ENCODE measurements at regions not wholly inside any gene's neighbourhood (a gene's known extent, or its start where the extent isn't known, plus 50 kb on each side); places are given as distances from the start of the nearest gene placed in this dataset.

DNA sequence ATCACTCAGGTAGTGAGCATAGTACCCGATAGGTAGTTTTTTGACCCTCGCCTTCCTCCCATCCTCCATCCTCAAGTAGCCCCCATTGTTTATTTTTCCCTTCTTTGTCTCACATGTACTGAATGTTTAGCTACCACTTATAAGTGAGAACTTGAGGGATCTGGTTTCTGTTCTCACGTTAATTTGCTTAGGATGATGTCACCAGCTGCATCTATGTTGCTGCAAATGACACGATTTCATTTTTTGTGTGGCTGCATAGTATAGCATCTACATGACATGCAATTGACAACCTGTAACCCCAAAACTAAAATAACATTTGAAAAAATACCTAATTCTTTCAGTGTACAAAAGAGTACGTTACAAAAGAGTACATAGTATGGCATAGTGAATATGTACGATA, 254.0 kb upstream of the NOVA1 start:
- H3K27ac ChIP-seq (ENCODE audit: low read depth), result no peak overlapping the region
- H3K4me3 ChIP-seq (ENCODE audit: low read depth, low read length), result no peak overlapping the region
- no peak for DNase-seq (ENCODE audit: extremely low spot score)
- 91% methylated on average over 6 of the region's 6 CpGs for WGBS
- H3K4me1 ChIP-seq (ENCODE audit: insufficient read depth), result no peaks in the 10 kb centered on the region
- H3K36me3 ChIP-seq (ENCODE audit: insufficient read depth), result no peaks in the 10 kb centered on the region

DNA sequence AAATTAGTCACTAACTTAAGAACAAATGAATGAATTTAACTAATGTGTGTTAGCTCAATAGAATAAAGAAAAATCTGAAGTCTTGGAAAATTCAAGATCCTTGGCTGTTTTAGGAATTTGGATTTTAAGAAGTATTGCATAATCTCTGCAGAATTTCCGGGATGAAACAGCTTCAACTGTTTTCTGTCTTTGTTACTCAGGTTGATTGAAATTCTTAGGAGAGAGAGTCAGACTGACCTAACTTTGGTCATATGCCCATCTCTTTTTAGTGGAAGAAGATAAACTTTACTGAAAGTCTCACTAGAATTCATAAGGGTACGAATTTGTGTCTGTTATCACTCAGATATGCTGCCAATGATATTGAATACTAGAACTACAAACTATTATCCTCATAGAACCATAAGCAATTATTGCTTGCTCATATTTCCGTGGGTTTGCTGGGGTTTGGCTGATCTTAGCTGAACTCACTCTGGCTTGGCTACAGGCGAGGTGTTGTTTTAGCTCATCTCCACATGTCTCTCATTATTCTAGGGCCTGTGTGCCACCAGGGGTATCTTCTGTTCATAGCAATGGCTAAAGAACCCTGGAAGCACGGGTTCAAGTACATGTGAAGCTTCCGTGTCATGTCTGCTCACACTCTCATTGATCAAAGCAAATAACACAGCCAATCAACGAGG, 257.4 kb upstream of the NOVA1 start:
- no peak for DNase-seq (ENCODE audit: extremely low spot score)
- 71% methylated on average over 7 of the region's 7 CpGs for WGBS
- Histone ChIP-seq H3K4me1 (ENCODE audit: insufficient read depth) (no peaks in the 10 kb centered on the region), H3K4me3 (ENCODE audit: low read depth, low read length) (no peak overlapping the region), H3K36me3 (ENCODE audit: insufficient read depth) (no peaks in the 10 kb centered on the region), H3K27ac (ENCODE audit: low read depth) (no peak overlapping the region)

- no peak for DNase-seq (ENCODE audit: extremely low spot score)
- H3K27ac ChIP-seq (ENCODE audit: low read depth), result no peak overlapping the region
- no peak overlapping the region for H3K4me3 ChIP-seq (ENCODE audit: low read depth, low read length)
- no peaks in the 10 kb centered on the region for H3K4me1 ChIP-seq (ENCODE audit: insufficient read depth)
- WGBS, result 57% methylated on average over 4 of the region's 4 CpGs
- no peaks in the 10 kb centered on the region for H3K36me3 ChIP-seq (ENCODE audit: insufficient read depth)
Observed at GRCh38 chr14:26856876-26857518, 259.2 kb upstream of the NOVA1 start.

GRCh38 chr14:26859483-26859882, 261.6 kb upstream of the NOVA1 start:
- Histone ChIP-seq H3K36me3 (ENCODE audit: insufficient read depth) (no peaks in the 10 kb centered on the region), H3K4me3 (ENCODE audit: low read depth, low read length) (no peak overlapping the region), H3K27ac (ENCODE audit: low read depth) (no peak overlapping the region), H3K4me1 (ENCODE audit: insufficient read depth) (no peaks in the 10 kb centered on the region)
- WGBS, result 87% methylated on average over 2 of the region's 2 CpGs
- no peak for DNase-seq (ENCODE audit: extremely low spot score)

DNA sequence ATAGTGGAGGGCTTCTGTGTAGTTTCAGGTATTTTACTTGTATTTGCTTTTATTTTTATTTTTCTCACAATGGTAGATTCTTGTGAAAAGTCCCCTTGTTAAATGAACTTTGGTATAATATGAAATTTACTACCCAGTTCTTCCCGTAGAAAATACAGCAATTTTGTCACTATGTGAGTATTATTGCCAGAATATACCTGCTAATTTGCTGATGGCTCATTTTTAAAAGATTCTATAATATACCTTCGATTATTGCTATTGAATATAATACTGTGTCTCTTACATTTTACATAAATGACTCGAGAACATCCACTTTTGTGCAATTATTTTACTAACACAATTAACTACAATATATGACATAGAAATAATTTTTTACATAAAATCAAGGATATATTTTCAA, 262.3 kb upstream of the NOVA1 start:
- WGBS, result 87% methylated on average over 3 of the region's 3 CpGs
- no peak overlapping the region for H3K4me3 ChIP-seq (ENCODE audit: low read depth, low read length)
- no peaks in the 10 kb centered on the region for H3K4me1 ChIP-seq (ENCODE audit: insufficient read depth)

GRCh38 chr14:26863736-26864135, 265.9 kb upstream of the NOVA1 start:
- WGBS, result 86% methylated on average over 5 of the region's 5 CpGs
- H3K27ac ChIP-seq (ENCODE audit: low read depth), result no peak overlapping the region
- H3K4me3 ChIP-seq (ENCODE audit: low read depth, low read length), result no peak overlapping the region
- H3K4me1 ChIP-seq (ENCODE audit: insufficient read depth), result no peaks in the 10 kb centered on the region
- H3K36me3 ChIP-seq (ENCODE audit: insufficient read depth), result no peaks in the 10 kb centered on the region
- no peak for DNase-seq (ENCODE audit: extremely low spot score)

More for the DNA sequence above, 262.3 kb upstream of the NOVA1 start:
- no peak overlapping the region for H3K27ac ChIP-seq (ENCODE audit: low read depth)
- no peak for DNase-seq (ENCODE audit: extremely low spot score)
- no peaks in the 10 kb centered on the region for H3K36me3 ChIP-seq (ENCODE audit: insufficient read depth)

- WGBS, result 30% methylated on average over 1 of the region's 1 CpG
- no peak for DNase-seq (ENCODE audit: extremely low spot score)
- H3K4me3 ChIP-seq (ENCODE audit: low read depth, low read length), result no peak overlapping the region
Observed at GRCh38 chr14:26866721-26867120, 268.9 kb upstream of the NOVA1 start.

DNA sequence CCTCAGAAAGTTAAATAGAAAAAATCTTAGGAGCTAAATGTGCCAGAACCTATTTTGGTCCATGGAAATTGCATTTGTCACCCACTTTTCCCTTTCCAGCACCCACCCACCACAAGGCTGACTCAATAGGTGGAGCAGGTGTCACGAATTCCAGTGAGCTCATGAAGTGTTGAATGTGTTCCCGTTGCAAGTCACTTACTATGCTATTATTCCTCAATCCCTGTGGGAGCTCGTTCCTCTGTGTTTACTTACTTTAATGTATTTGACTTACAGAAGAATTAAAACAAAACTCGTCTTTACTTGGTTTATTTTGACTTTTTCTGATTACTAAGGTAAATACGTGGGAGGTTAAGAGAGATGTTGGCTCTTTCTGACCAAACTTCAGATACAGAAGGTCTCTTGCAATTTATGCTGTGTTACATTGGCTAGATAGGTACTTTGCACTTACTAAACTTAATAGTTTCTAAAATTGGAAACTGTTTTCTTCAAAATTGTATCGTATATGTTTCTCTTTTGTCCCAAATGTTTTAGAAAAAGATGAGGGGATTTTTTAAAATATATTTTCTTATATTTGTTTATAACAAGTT, 269.4 kb upstream of the NOVA1 start:
- Histone ChIP-seq H3K27ac (ENCODE audit: low read depth) (no peak overlapping the region), H3K4me3 (ENCODE audit: low read depth, low read length) (no peak overlapping the region), H3K4me1 (ENCODE audit: insufficient read depth) (no peaks in the 10 kb centered on the region), H3K36me3 (ENCODE audit: insufficient read depth) (no peaks in the 10 kb centered on the region)
- no peak for DNase-seq (ENCODE audit: extremely low spot score)
- WGBS, result 38% methylated on average over 6 of the region's 6 CpGs

More at GRCh38 chr14:26866721-26867120, 268.9 kb upstream of the NOVA1 start:
- no peaks in the 10 kb centered on the region for H3K4me1 ChIP-seq (ENCODE audit: insufficient read depth)
- H3K36me3 ChIP-seq (ENCODE audit: insufficient read depth), result no peaks in the 10 kb centered on the region
- H3K27ac ChIP-seq (ENCODE audit: low read depth), result no peak overlapping the region

DNA sequence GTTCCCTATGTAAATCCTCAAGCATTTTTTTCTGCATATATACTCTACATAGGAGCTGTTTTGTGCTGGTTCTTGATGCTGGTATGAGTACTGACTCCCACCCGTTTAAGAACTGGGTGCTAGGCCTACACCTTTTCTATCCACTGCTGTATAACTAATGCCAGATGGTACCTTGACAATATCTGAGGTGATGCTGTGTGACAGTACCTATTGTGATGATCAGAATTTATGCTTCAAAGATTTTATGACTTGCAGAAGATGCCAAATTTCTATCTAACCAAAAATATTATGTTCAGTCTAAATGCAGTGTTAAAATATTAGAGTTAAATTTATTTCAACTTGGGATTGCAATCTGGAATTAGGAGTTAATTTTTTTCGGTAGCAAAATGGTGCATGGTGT, 272.3 kb upstream of the NOVA1 start:
- no peak overlapping the region for H3K4me3 ChIP-seq (ENCODE audit: low read depth, low read length)
- no peak overlapping the region for H3K27ac ChIP-seq (ENCODE audit: low read depth)
- DNase-seq (ENCODE audit: extremely low spot score), result no peak
- H3K4me1 ChIP-seq (ENCODE audit: insufficient read depth), result no peaks in the 10 kb centered on the region
- 89% methylated on average over 2 of the region's 2 CpGs for WGBS
- no peaks in the 10 kb centered on the region for H3K36me3 ChIP-seq (ENCODE audit: insufficient read depth)

- no peak overlapping the region for H3K27ac ChIP-seq (ENCODE audit: low read depth)
- no peak overlapping the region for H3K4me3 ChIP-seq (ENCODE audit: low read depth, low read length)
- no peaks in the 10 kb centered on the region for H3K36me3 ChIP-seq (ENCODE audit: insufficient read depth)
- H3K4me1 ChIP-seq (ENCODE audit: insufficient read depth), result no peaks in the 10 kb centered on the region
- 42% methylated on average over 8 of the region's 8 CpGs for WGBS
- no peak for DNase-seq (ENCODE audit: extremely low spot score)
Observed at GRCh38 chr14:26870722-26871617, 273.1 kb upstream of the NOVA1 start.

DNA sequence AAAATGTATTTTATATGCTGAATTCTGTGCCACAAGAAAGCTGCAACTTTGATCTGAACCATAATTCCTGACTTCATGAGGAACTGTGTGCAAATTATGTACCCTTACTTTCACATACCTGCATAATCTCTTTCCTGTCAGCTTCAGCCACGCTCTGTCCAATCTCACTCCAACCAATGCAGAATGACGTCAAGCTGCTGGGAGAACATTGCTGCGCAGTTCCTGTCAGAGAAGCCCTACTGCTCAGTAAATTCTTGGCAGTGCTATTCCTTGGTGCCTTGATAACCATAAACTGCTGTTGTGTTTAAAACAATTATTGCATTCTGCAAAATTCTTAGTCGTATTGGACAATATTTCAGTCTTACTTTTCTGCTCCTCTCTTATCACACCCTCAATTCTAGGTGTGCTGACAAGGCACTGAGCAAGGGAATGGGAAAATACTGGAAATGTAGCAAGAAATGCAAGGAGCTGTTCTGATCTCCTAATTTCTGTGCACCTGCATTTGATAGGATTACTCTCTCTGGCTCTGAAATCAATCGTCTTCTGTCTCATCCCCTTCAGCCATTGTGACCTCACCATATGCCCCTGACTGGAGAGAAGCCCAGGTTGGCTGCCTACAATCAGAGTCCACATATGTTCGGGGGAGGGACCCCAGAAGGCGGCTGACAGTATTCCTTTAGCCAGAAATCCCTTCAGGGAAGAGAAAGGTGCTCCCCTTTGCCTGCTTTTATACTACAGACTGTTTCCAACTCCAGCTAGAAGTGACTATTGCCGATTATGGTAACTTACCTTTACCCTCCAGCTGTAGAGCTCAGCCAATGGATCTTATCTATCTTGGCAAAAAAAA, 274.9 kb upstream of the NOVA1 start:
- WGBS, result 29% methylated on average over 8 of the region's 8 CpGs
- Histone ChIP-seq H3K4me1 (ENCODE audit: insufficient read depth) (no peaks in the 10 kb centered on the region), H3K36me3 (ENCODE audit: insufficient read depth) (no peaks in the 10 kb centered on the region), H3K27ac (ENCODE audit: low read depth) (no peak overlapping the region), H3K4me3 (ENCODE audit: low read depth, low read length) (no peak overlapping the region)
- no peak for DNase-seq (ENCODE audit: extremely low spot score)

DNA sequence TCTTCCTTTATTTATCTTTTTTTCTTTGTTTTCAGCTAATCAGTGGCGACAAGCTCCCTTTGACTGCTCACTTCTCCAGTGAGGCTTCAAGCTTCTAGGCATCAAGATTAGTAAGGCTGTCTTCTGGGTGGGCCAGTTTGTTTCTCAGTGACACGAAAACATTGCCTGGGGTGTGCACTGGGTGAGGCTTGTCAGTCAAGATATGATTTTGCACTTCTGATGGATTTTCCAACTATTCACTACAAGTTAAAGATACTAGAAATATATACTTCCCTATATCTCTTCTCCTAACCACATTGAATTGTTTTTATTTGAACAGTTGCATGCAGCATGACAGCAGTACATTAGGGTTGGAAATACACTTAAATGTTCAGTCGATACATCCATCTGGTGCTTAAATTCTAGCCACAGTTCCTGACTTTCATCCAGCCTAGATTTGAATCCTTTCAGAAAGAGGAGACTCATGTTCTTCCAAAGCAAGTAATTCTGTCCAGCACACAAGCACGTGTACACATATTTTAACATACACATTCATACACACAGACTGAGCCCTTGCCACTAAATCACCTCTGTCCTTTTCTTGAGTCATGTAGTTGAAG, 275.6 kb upstream of the NOVA1 start:
- no peak for DNase-seq (ENCODE audit: extremely low spot score)
- H3K27ac ChIP-seq (ENCODE audit: low read depth), result no peak overlapping the region
- no peak overlapping the region for H3K4me3 ChIP-seq (ENCODE audit: low read depth, low read length)
- H3K4me1 ChIP-seq (ENCODE audit: insufficient read depth), result no peaks in the 10 kb centered on the region
- 76% methylated on average over 4 of the region's 4 CpGs for WGBS
- H3K36me3 ChIP-seq (ENCODE audit: insufficient read depth), result no peaks in the 10 kb centered on the region

GRCh38 chr14:26887847-26888246, 290.0 kb upstream of the NOVA1 start:
- H3K4me3 ChIP-seq (ENCODE audit: low read depth, low read length), result no peak overlapping the region
- WGBS, result 44% methylated on average over 1 of the region's 1 CpG
- DNase-seq (ENCODE audit: extremely low spot score), result no peak
- H3K4me1 ChIP-seq (ENCODE audit: insufficient read depth), result no peaks in the 10 kb centered on the region
- H3K27ac ChIP-seq (ENCODE audit: low read depth), result no peak overlapping the region
- H3K36me3 ChIP-seq (ENCODE audit: insufficient read depth), result no peaks in the 10 kb centered on the region

Measured in urinary bladder (tissue), 3 donors.